Hypothalamus (tissue), 51 donors: ENCODE measurements at regions not wholly inside any gene's neighbourhood (a gene's known extent, or its start where the extent isn't known, plus 50 kb on each side); places are given as distances from the start of the nearest gene placed in this dataset.
A peak's percentile ranks its signal among the peaks of the same experiment; 100 is the strongest.

Experiments
- DNase-seq, 51 donors: peaks; one replicate each; lab custom pipeline; 2025; lab: John Stamatoyannopoulos, UW

DNA sequence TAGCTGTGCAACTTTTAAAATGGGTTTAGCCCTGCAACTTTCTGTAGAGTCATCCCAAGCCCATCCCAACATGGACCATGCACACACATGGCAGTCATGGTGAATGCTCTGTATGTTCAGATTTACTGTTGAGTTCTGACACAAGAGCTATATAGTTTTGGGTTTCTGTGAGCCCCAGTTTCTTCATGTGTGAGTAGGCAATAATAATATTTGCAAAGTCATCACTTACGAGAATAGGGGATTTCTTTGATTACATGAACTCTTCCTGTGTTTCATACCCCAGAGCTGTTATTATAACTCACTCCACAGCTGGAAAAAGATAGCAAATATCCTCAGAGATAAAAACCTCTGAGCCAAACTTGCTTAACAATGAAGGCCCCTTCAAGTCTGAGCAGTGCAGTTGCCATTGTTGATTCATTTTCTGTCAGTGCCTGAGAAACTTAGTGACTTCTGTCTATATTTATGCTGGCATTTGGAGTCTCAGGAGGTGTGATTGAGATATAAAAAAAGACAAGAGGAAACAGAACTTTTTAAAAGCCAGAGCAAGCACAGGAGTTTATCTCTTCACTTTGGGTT is 767.9 kb upstream of the API5 start:
- no peak for DNase-seq

GRCh38 chr11:42544726-42545125 is 767.1 kb upstream of the API5 start:
- DNase-seq, result no peak

GRCh38 chr11:42545954-42546353 is 765.8 kb upstream of the API5 start:
- DNase-seq, result no peak

GRCh38 chr11:42552786-42553185 is 759.0 kb upstream of the API5 start:
- no peak for DNase-seq

GRCh38 chr11:42555190-42555589 is 756.6 kb upstream of the API5 start:
- no peak for DNase-seq

GRCh38 chr11:42571131-42571877 is 740.5 kb upstream of the API5 start:
- no peak for DNase-seq

GRCh38 chr11:42571878-42572610 is 739.8 kb upstream of the API5 start:
- no peak for DNase-seq

GRCh38 chr11:42576318-42576717 is 735.5 kb upstream of the API5 start:
- no peak for DNase-seq

DNA sequence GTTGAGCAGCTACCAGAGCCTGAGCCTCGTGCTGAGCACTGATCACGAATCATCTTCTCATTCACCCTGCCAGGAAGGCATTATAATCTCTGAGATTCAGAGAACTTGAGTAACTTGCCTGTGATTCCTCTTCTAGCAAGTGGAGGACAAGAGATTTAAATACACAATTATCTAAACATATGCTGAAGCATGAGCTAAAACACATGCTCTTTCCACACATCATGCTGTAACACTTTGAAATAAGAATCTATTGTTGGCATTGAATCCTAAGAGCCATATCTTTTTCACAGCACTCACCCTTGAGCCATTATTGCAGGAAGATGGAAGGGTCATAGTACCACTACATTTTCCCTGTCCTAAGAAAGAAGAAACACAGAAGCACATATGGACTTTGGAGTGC is 722.5 kb upstream of the API5 start:
- no peak for DNase-seq

- DNase-seq, result no peak
Observed at GRCh38 chr11:42591841-42592240, 720.0 kb upstream of the API5 start.

- DNase-seq, result peak in 1 of 51 donors; percentile 15
Observed at GRCh38 chr11:42593441-42593840, 718.4 kb upstream of the API5 start.

DNA sequence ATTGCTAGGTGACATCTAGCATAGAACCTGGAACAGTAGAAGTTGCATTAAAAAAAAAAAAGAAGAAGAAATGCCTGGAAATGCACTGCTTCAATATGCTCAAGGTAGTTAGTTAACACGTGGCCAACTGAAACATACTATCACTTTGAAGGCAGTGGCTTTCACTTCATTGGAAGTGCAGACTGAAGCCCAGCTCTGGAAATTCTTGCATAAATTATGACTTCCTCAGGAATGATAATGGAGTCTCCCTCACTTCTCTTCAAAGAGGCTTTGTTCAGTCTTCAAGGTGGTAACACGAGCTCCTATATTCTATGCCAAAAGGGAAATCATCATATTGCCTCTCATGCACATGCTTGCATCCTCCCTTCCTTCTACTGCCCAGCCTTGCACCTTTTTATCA is 715.9 kb upstream of the API5 start:
- DNase-seq, result no peak

DNA sequence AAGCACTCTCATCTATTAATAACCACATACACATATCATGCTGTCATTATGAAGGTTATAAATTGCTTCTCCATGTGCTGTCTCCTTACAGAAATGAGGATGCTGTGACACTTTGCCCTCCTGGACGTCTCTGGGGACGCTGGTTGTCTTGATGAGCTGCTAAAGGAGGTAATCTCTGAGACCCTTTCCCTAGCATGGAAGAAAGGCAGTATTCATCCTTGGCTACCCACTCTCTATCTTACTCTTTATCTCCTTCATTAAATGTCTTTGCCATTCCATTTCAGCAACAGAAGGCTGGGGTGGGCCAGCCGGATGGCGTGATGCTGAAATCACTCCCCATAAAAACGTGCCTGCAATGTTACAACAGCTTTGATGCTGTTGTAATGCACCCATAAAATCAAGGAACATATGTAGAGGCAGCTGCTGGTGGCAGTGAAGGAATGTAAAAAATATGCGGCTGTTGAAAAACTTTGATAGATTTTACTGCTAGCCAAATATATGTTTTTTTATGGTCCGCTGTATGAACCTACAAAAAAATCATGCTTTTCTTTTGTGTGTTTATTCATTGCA is 715.1 kb upstream of the API5 start:
- no peak for DNase-seq

GRCh38 chr11:42598341-42598740 is 713.5 kb upstream of the API5 start:
- no peak for DNase-seq

DNA sequence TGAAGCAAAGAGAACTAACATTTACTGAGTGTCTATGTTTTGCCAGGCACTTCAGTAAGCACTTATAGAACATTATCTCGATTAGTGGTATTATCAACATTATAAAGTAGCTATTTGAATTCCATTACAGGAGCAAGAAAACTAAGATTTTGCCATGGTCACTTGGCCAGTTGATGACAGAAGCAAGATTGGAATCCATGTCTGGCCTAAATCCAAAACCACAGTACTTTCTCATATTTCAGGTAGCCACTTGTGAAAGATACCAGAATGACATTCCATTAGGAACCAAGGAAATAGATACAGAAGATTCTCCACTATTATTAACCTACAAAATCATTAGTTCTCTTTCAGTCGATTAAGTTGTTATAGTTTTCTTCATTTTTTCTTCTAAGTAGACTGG is 691.0 kb upstream of the API5 start:
- DNase-seq, result no peak

GRCh38 chr11:42625757-42626665 is 685.8 kb upstream of the API5 start:
- DNase-seq, result no peak

- DNase-seq, result peak in 9 of 51 donors; percentile 3 to 53 (median 19)
Observed at GRCh38 chr11:42631220-42631843, 680.5 kb upstream of the API5 start.

GRCh38 chr11:42646959-42647358 is 664.8 kb upstream of the API5 start:
- DNase-seq, result no peak

DNA sequence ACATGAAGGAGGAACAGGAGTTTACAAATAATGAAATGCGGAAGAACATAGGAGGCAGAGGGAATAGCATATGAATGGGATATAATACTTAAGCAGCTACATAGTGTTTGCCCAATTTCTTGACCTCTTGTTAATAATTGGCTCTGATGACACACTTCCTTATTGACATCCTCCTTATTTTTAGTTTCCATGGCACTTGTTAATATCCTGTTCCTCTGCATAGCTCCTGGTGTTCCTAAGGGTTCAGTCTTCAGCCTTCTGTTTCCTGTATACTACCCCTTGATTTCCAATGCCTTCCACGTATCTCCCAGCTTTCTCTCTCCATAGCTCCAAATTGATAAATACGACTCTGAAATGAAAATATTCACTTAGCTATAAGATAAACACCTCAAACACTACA is 663.8 kb upstream of the API5 start:
- DNase-seq, result no peak

DNA sequence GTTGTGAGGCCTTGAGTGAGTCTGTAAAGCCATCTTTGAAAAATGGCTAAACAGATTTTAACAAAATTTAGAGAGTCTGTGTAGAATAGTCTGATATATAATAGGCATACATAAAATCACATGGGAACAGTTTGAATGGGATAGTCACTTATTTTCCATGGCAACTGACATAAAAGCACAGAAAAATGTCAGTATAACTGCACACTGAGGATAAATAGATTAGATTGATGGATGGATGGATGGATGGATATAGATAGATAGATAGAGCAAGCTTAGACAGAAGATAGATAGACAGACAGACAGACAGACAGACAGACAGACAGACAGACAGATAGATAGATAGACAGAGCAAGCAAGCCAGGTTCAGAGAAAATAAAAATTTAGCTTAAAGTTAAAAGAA is 660.2 kb upstream of the API5 start:
- no peak for DNase-seq
